GM23338 (cell line): ENCODE measurements at regions not wholly inside any gene's neighbourhood (a gene's known extent, or its start where the extent isn't known, plus 50 kb on each side); places are given as distances from the start of the nearest gene placed in this dataset.

Experiments
- CREB1 ChIP-seq: fragments of 250-450 bp; sonication (Bioruptor Pico); IDR thresholded peaks from 2 replicates; pipeline ENCODE4 v1.5.0; 2020; ENCODE audit warnings: low read depth, mild to moderate bottlenecking, moderate library complexity
- CTCF ChIP-seq, 2 experiments: fragments of 200-600 bp in 1 of 2; sonication (generic) in 1 of 2; conservative IDR thresholded peaks; 2 replicates each; pipeline versions ENCODE4 v1.5.1 to v1.6.1; 2016 to 2017; ENCODE audit warnings: antibody characterized with exemption in 2 of 2, low read depth in 2 of 2, mild to moderate bottlenecking in 2 of 2, moderate library complexity in 1 of 2
- ETS1 ChIP-seq: IDR thresholded peaks from 2 replicates; pipeline ENCODE4 v1.6.1; 2016; ENCODE audit warnings: antibody characterized with exemption
- EZH2 ChIP-seq: fragments of 200-600 bp; sonication (generic); IDR thresholded peaks from one replicate; pipeline ENCODE4 v1.8.0; 2017; ENCODE audit warnings: antibody characterized with exemption, mild to moderate bottlenecking, low read depth; ENCODE audit not compliant: unreplicated experiment
- EZH2phosphoT487 ChIP-seq: fragments of 200-600 bp; sonication (generic); IDR thresholded peaks from one replicate; pipeline ENCODE4 v1.8.1; 2018; ENCODE audit warnings: antibody characterized with exemption; ENCODE audit not compliant: unreplicated experiment
- JUNB ChIP-seq: IDR thresholded peaks from one replicate; pipeline ENCODE4 v1.6.1; 2016; ENCODE audit warnings: antibody characterized with exemption; ENCODE audit not compliant: unreplicated experiment
- NANOG ChIP-seq: IDR thresholded peaks from 2 replicates; pipeline ENCODE4 v1.6.1; 2016; ENCODE audit warnings: antibody characterized with exemption, borderline replicate concordance
- POLR2AphosphoS5 ChIP-seq: IDR thresholded peaks from 2 replicates; pipeline ENCODE4 v1.6.1; 2016; ENCODE audit warnings: antibody characterized with exemption, low read depth
- REST ChIP-seq: IDR thresholded peaks from one replicate; pipeline ENCODE4 v1.6.1; 2018; ENCODE audit warnings: antibody characterized with exemption; ENCODE audit not compliant: unreplicated experiment
- STAT1 ChIP-seq: IDR thresholded peaks from one replicate; pipeline ENCODE4 v1.6.1; 2016; ENCODE audit warnings: antibody characterized with exemption; ENCODE audit not compliant: unreplicated experiment
- ZNF114 ChIP-seq: fragments of 250-450 bp; sonication (Bioruptor Pico); IDR thresholded peaks from 2 replicates; pipeline ENCODE4 v1.5.0; 2020; ENCODE audit warnings: mild to moderate bottlenecking, moderate library complexity
- ZNF331 ChIP-seq: fragments of 250-450 bp; sonication (Bioruptor Pico); IDR thresholded peaks from 2 replicates; pipeline ENCODE4 v1.5.0; 2020; ENCODE audit warnings: low read depth, mild to moderate bottlenecking, moderate library complexity
- ZNF462 ChIP-seq: fragments of 250-450 bp; sonication (Bioruptor Pico); IDR thresholded peaks from 2 replicates; pipeline ENCODE4 v1.5.0; 2020; ENCODE audit warnings: mild to moderate bottlenecking, moderate library complexity

GRCh38 chr6:22959571-22959970, 390.2 kb downstream of the HDGFL1 start:
- TF ChIP-seq CTCF (conservative IDR thresholded peaks at IDR 0.05; ENCODE audit: low read depth in 2 of 2) (no peak), ZNF331 (CRISPR knock-in tag) (no peak), EZH2phosphoT487 (no peak), EZH2 (no peak), REST (no peak), NANOG (no peak), POLR2AphosphoS5 (no peak), STAT1 (no peak), JUNB (no peak), CREB1 (CRISPR knock-in tag) (no peak), ETS1 (no peak), ZNF114 (CRISPR knock-in tag) (no peak), ZNF462 (CRISPR knock-in tag) (no peak)
